NCI-H446 (cell line): ENCODE measurements at regions not wholly inside any gene's neighbourhood (a gene's known extent, or its start where the extent isn't known, plus 50 kb on each side); places are given as distances from the start of the nearest gene placed in this dataset.

Experiments used
- DNase-seq, 2 experiments: peaks; one replicate each; lab custom pipeline; 2025; lab: John Stamatoyannopoulos, UW

DNA sequence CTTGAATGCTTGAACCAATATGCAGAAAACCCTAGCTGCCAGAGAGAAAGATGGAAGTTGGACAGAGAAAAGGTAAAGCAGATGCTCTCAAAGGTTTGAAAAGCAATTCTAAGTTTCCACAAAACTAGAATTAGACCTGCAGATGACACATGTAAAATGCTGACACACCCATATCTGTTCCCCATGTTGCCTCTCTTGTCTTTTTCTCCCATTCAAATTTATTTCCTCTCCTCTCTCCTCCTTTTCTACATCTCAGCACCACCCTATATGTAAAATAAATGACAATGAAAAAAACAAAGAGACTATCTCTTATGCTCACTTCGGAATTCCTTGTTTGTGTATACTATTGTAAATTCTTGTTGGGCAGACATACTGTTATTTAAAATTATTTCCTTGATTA is 75.5 kb upstream of the PLEKHA5 start:
- DNase-seq: no peak

DNA sequence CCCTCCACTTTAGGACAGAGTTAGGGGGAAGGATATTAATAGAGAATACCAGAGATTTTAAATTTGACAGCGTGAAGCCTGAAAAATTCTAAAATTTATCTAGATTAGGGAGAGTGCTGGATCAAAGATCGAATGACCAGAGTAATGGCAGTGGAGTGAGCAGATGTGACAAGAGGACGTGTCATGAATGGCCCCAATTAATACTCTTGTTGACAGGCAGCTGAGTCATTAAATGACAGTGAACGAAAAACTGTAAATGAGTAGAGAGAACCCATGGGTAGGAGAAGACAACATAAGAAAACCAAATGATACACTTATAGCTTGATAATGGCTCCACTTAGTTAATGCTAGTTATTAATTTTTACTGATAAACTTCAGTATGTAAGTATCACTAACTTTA is 73.9 kb upstream of the PLEKHA5 start:
- no peak for DNase-seq

DNA sequence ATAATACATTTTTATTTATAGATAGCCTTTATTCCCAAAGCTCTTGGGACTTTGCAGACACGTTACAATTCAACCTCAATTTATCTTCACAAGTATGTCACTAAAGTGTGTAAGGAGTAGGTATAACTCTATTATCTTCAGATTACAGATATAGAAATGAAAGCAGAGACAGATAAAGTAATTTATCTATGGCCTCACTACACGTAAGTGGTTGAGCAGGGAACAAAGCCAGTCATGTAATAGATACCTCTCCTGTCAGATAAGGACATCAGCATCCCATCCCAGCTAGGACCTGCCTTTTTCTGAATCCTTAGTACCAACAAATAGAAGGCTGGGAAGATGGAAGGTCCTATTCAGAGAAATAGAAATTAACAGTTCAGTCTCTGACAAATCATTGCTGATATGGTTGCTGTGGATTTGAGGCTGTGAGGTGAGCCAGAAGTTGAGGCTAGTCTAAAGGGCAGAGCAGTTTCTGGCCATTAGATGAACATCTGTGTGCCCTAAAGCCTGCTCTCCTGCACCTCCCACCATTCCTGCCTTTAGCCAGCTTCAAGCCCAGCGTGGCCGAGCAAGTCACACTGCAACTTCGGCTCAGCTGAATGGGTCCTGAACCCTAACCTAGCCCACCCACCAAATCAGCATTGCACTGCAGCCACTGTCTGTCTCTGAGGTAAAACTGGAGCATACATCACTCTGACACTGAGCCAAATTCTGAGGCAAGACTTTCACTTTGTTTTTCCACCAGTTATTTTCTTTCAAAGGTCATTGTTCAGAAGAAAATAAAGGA is 71.1 kb upstream of the PLEKHA5 start:
- DNase-seq: no peak

DNA sequence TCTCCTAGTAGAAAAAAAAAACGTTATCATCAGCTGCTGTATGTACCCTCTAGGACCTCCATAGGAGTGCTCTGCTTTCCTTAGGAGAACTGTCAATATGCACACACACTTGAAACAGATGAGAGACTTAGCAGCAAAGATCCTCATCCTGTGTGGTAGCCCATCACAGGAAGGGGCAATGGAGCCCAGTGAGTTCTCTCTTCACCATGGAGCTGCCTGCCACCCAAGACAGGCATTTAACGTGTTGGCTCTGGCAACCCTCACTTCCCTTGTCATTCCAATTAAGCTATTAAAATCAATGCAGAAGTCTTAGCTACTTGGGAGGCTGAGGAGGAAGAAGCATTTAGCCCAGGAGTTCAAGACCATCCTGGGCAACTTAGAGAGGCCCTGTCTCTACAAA is 64.8 kb upstream of the PLEKHA5 start:
- DNase-seq: no peak

DNA sequence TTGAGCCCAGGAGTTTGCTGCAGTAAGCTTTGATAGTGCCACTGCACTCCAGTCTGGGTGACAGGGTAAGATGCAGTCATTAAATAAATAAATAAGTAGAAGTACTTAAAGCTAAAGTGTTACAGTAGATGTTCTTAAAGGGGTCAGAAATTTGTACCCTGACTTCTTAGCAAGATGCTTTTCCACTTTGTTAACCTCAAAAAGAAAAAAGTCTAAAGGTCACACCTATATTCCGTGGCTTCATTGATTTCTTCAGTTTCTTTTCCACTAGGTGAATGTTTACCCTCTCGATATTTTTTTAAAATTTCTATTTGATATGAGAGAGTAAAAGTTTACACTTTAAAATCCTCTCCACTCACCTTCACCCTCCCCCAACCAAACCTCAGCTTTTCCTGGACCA is 64.3 kb upstream of the PLEKHA5 start:
- DNase-seq: no peak

DNA sequence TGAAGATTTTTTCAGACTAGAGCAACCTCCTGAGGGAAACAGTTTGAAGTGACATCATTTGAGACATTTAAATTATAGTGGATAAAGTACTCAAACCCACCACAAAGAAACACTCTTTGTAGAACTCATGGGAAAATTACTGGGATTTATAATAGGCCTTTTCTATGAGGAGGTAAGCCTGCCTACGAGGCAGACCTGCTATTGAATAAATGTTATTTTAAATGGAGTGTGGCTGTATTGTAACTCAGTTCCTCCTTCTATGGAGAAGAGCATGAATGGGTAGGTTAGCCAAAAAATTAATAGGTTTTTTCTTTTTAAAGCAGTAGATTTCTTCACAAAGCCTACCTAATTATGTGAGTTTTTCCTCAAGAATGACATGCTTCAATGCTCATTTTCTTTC is 63.7 kb upstream of the PLEKHA5 start:
- DNase-seq: no peak

DNA sequence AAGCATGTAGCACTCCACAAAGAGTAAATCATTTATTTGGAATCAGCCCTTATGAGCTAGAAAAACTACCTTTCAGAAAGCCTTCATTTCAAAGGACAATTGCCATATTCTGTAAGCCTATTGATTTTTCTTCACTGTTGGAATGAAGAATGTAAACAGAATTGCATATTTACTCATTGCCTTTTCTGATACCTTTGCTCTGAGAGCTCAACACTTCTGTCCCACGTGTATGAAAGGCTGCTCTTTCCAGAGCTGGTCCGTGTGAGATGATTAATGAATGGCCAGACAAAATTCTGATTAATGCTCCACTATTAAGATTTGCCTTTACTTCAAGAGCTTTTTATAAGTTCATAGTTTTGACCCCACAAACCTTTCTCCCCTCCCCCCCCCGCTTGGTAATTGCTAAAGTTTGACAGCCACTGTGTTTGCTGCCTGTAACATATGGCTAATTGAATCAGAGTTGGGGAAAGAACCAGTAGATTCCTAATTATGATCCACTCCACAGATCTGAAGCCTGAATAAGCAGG is 63.0 kb upstream of the PLEKHA5 start:
- no peak for DNase-seq

DNA sequence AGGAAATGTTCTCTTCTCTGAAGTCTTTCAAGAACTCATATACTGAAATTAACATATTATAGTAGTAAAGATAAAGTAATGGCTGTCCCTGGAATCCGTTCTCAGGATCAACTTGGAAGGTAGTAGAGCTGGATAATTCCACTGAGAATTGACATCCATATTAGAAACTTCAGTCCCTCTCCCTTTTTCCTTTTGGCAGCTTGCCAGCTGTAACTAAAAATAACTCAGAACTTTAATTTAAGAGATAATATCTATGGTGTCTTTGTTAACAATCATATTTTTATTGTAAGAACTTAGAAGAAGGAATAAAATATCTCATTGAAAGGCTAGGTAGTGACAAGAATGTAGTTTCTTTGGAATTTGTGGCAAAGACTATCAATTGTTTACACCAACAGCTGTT is 61.4 kb upstream of the PLEKHA5 start:
- DNase-seq: no peak

DNA sequence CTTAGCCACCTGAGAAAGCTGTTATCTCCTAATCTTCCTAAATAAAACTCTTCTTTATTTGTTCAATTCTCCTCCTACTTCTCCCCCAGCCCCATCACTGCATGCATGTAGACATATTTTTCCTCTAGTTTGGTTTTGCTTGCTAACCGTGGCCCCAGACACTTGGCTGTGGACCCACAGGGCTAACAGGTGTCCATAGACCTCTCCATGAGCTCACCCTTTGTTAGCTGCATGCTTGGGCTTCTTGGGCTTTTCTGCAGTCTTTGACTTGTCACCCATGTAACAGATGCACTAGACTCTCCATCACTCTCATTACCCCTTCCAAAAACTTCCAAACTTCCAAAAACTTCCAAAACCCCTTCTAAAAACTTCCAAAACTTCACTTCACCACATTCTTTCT is 59.2 kb upstream of the PLEKHA5 start:
- no peak for DNase-seq

DNA sequence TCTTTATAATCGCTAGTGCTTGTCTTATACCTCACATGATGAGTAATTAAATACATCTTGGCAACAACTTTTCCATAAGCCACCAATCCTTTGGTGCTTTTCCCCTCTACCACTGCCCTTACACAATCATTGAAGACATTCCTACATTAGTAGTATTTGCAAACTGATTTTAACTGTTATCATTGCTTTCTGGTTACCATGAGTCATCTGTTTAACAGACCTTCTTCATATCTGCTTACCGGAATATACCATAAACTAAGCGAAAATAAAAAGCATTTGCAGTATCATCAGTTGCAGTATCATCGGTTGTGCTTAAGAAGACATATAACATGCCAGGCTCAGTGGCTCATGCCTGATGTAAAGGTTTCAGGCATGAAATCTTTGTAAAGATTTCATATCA is 54.8 kb upstream of the PLEKHA5 start:
- DNase-seq: no peak

DNA sequence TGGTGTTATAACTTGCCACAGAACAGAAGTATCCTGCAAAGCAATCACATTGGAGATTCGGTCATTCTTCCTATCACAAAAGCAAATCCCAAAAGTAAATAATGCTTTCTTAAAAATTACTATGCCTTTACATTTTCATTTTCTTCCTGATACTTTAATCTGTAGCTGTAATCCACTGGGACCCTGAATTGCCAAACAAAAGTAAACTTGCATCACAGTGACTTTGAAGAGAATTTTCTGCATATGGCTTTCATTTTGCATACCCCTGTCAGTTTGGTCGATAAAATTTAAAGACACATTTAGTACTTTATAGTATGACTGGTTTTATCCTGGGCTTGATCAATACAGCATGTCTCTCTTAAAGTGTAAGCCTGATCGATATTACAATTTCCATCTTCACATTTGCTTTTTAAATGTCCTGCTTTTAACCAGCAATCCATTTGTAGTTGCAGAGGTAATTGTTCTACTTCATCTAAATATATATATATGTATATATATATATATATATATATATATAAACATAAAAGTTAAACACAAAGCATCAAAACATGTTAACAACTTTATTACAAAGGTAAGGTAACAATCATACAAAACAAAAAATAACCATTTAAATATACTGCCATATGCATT is 53.7 kb upstream of the PLEKHA5 start:
- DNase-seq: no peak
